Loucy (cell line): ENCODE measurements at regions not wholly inside any gene's neighbourhood (a gene's known extent, or its start where the extent isn't known, plus 50 kb on each side); places are given as distances from the start of the nearest gene placed in this dataset.

Source experiments
- EZH2phosphoT487 ChIP-seq: fragments of 200-600 bp; IDR thresholded peaks from 2 replicates; pipeline ENCODE4 v1.6.1; 2018; ENCODE audit warnings: antibody characterized with exemption, mild to moderate bottlenecking, moderate library complexity, borderline replicate concordance
- TF ChIP-seq, protein P1 (sequence below): fragments of 200-600 bp; sonication (generic); conservative IDR thresholded peaks from 2 replicates; pipeline ENCODE4 v1.5.1; 2014; ENCODE audit warnings: mild to moderate bottlenecking, antibody characterized with exemption, low read length

- TF ChIP-seq, protein P1, sequence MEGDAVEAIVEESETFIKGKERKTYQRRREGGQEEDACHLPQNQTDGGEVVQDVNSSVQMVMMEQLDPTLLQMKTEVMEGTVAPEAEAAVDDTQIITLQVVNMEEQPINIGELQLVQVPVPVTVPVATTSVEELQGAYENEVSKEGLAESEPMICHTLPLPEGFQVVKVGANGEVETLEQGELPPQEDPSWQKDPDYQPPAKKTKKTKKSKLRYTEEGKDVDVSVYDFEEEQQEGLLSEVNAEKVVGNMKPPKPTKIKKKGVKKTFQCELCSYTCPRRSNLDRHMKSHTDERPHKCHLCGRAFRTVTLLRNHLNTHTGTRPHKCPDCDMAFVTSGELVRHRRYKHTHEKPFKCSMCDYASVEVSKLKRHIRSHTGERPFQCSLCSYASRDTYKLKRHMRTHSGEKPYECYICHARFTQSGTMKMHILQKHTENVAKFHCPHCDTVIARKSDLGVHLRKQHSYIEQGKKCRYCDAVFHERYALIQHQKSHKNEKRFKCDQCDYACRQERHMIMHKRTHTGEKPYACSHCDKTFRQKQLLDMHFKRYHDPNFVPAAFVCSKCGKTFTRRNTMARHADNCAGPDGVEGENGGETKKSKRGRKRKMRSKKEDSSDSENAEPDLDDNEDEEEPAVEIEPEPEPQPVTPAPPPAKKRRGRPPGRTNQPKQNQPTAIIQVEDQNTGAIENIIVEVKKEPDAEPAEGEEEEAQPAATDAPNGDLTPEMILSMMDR: no peak
- no peak for TF ChIP-seq EZH2phosphoT487
Measured at GRCh38 chr14:80095623-80096022, 115.7 kb downstream of the DIO2 start.
